ACC112 (cell line): ENCODE measurements at regions not wholly inside any gene's neighbourhood (a gene's known extent, or its start where the extent isn't known, plus 50 kb on each side); places are given as distances from the start of the nearest gene placed in this dataset.
"Not testable (repeated sequence)": the region's sequence is repeated elsewhere in the genome, so short reads cannot be mapped to it uniquely, and the experiment has no call there.

Experiments used
- H2AFZ ChIP-seq: fragments of 200-600 bp; sonication (generic); one replicate; pipeline ENCODE4 v1.6.0; 2017; ENCODE audit warnings: antibody characterized with exemption, low read length; ENCODE audit not compliant: unreplicated experiment
- H3K27ac ChIP-seq: fragments of 200-600 bp; sonication (generic); 2 replicates; pipeline ENCODE4 v1.5.1; 2014; ENCODE audit warnings: low read depth, mild to moderate bottlenecking, antibody characterized with exemption, low read length, moderate library complexity
- H3K27me3 ChIP-seq: fragments of 200-600 bp; sonication (generic); 2 replicates; pipeline ENCODE4 v1.6.1; 2014; ENCODE audit warnings: mild to moderate bottlenecking, antibody characterized with exemption, low read length, moderate library complexity, mixed read lengths; ENCODE audit not compliant: insufficient read depth
- H3K36me3 ChIP-seq: fragments of 200-600 bp; sonication (generic); 2 replicates; pipeline ENCODE4 v1.6.1; 2016; ENCODE audit warnings: mild to moderate bottlenecking, antibody characterized with exemption, low read length, moderate library complexity, mixed read lengths; ENCODE audit not compliant: insufficient read depth
- H3K4me1 ChIP-seq: fragments of 200-600 bp; sonication (generic); one replicate; pipeline ENCODE4 v1.6.1; 2016; ENCODE audit warnings: low read length, mixed read lengths; ENCODE audit not compliant: insufficient read depth, unreplicated experiment, control insufficient read depth
- H3K4me3 ChIP-seq: fragments of 200-600 bp; sonication (generic); 2 replicates; pipeline ENCODE4 v1.5.1; 2014; ENCODE audit warnings: mild to moderate bottlenecking, low read depth, low read length
- H3K79me2 ChIP-seq: fragments of 200-600 bp; sonication (generic); one replicate; pipeline ENCODE4 v1.6.0; 2016; ENCODE audit warnings: low read length; ENCODE audit not compliant: control insufficient read depth, unreplicated experiment, insufficient read depth

DNA sequence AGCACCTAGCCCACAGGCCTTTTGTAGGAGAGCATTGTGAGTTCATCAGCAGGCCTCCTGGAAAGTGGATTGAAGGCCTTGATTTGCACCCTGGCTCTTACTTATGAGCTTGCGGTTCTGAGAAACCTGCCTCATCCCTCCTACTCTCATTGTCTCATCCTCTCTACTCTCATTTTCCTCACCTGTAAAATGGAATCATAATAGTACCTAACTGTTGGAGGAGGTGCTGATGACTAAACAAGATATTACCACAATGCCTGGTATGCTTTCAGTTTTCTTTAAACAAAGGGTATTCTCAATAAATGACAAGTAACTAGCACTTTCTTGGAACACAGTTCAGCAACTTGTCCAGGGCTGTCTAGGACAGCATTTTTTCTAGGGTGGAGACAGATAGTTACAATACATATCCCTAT is 243.1 kb upstream of the MAF start:
- no peaks in the 10 kb centered on the region for H3K36me3 ChIP-seq
- H2AFZ ChIP-seq: no peak overlapping the region
- H3K27me3 ChIP-seq: no peaks in the 10 kb centered on the region
- no peak overlapping the region for H3K27ac ChIP-seq
- no peaks in the 10 kb centered on the region for H3K4me1 ChIP-seq
- no peak overlapping the region for H3K4me3 ChIP-seq
- H3K79me2 ChIP-seq: no peaks in the 10 kb centered on the region

GRCh38 chr16:79843145-79843544 is 242.6 kb upstream of the MAF start:
- H3K4me1 ChIP-seq: no peaks in the 10 kb centered on the region
- H3K27ac ChIP-seq: no peak overlapping the region
- H3K27me3 ChIP-seq: no peaks in the 10 kb centered on the region

DNA sequence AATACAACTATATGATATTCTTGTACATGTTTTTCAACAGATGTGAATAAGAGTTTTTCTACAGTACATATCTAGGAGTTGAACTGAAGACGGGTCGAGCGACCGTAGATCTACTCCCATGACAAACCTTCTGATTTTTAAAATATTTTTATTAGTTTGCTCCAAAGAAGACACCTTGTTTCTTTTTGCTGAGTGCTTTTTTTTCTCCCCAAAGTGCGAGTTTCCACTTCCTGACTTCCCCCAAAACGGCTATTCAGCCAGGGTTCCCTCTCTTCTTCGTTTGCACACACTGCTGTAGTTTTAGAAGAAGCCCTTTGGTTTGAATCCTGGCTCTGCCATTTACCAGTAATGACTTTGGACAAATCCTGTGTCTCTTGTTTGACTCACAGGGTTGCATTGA is 241.7 kb upstream of the MAF start:
- H3K79me2 ChIP-seq: no peaks in the 10 kb centered on the region
- H3K4me1 ChIP-seq: no peaks in the 10 kb centered on the region
- H3K27ac ChIP-seq: no peak overlapping the region
- no peak overlapping the region for H3K4me3 ChIP-seq
- no peaks in the 10 kb centered on the region for H3K36me3 ChIP-seq
- H3K27me3 ChIP-seq: no peaks in the 10 kb centered on the region
- H2AFZ ChIP-seq: no peak overlapping the region

More at GRCh38 chr16:79843145-79843544, 242.6 kb upstream of the MAF start:
- H2AFZ ChIP-seq: no peak overlapping the region
- H3K36me3 ChIP-seq: no peaks in the 10 kb centered on the region
- H3K4me3 ChIP-seq: no peak overlapping the region
- H3K79me2 ChIP-seq: no peaks in the 10 kb centered on the region

DNA sequence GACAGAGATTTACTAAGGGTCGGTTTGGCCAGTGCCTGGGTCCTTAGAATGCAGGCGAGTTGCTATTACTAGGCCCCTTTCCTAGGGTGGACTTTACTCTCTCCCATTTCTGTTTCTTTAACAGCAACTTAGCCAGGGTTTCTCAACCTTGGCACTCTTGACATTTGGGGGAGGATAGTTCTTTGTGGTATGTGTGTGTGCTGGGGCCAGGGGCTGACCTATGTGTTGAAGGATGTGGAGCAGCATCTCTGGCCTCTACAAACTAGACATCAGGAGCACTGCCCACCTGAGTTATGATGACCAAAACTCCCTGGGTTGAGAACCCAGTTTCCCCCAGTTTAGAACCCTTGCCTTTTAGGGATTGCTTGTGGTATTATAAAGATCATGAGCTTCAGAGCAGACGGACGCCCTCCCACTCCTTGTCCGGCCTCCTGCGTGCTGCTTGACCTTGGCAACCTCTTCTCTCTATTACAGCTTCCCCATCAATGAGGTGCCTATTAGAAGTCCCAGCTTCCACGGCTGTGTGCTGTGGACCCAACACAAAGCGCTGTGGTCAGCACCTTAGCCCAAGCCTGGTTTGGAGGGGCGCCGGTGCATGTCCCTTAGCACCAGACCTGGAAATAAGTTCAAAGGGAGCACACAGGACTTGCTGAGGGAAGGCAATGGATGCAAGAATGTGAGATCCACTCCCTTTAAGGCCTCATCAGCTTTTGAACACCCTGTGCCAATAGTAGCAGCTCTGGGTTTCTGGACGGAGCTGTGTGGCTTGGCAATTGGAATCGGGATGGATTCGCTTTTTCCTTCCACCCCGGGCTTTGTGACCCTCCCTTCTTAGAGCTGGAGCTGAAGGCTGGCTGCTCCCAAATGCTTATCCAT is 239.2 kb upstream of the MAF start:
- no peak overlapping the region for H3K4me3 ChIP-seq
- H3K27ac ChIP-seq: no peak overlapping the region
- H3K79me2 ChIP-seq: no peaks in the 10 kb centered on the region
- H2AFZ ChIP-seq: no peak overlapping the region
- no peaks in the 10 kb centered on the region for H3K4me1 ChIP-seq
- H3K36me3 ChIP-seq: no peaks in the 10 kb centered on the region
- H3K27me3 ChIP-seq: no peaks in the 10 kb centered on the region

- Histone ChIP-seq H3K27ac (no peak overlapping the region), H3K4me1 (no peaks in the 10 kb centered on the region), H2AFZ (no peak overlapping the region), H3K27me3 (no peaks in the 10 kb centered on the region), H3K36me3 (no peaks in the 10 kb centered on the region), H3K79me2 (no peaks in the 10 kb centered on the region), H3K4me3 (no peak overlapping the region)
Observed at GRCh38 chr16:79838496-79839259, 238.1 kb upstream of the MAF start.

- Histone ChIP-seq H3K4me1 (no peaks in the 10 kb centered on the region), H2AFZ (no peak overlapping the region), H3K4me3 (no peak overlapping the region), H3K36me3 (no peaks in the 10 kb centered on the region), H3K79me2 (no peaks in the 10 kb centered on the region), H3K27ac (no peak overlapping the region), H3K27me3 (no peaks in the 10 kb centered on the region)
Observed at GRCh38 chr16:79836144-79836543, 235.6 kb upstream of the MAF start.

- Histone ChIP-seq H3K27ac (no peak overlapping the region), H2AFZ (no peak overlapping the region), H3K27me3 (no peaks in the 10 kb centered on the region), H3K4me1 (no peaks in the 10 kb centered on the region), H3K36me3 (no peaks in the 10 kb centered on the region), H3K4me3 (no peak overlapping the region), H3K79me2 (no peaks in the 10 kb centered on the region)
Observed at GRCh38 chr16:79835194-79835593, 234.7 kb upstream of the MAF start.

- Histone ChIP-seq H3K36me3 (no peaks in the 10 kb centered on the region), H3K27ac (no peak overlapping the region), H3K79me2 (no peaks in the 10 kb centered on the region), H3K27me3 (no peaks in the 10 kb centered on the region), H2AFZ (no peak overlapping the region), H3K4me1 (no peaks in the 10 kb centered on the region), H3K4me3 (no peak overlapping the region)
Observed at GRCh38 chr16:79834720-79835119, 234.2 kb upstream of the MAF start.

DNA sequence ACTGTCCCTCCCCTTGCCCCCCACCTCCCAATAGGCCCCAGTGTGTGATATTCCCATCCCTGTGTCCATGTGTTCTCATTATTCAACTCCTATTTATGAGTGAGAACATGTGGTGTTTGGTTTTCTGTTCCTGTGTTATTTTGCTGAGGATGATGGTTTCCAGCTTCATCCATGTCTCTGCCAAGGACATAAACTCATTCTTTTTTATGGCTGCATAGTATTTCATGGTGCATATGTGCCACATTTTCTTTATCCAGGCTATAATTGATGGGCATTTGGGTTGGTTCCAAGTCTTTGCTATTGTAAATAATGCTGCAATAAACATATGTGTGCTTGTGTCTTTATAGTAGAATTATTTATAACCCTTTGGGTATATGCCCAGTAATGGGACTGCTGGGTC is 233.5 kb upstream of the MAF start:
- not testable (repeated sequence) for H3K27ac ChIP-seq, H3K27me3 ChIP-seq, H3K79me2 ChIP-seq, H3K4me1 ChIP-seq, H2AFZ ChIP-seq, H3K4me3 ChIP-seq, H3K36me3 ChIP-seq

GRCh38 chr16:79833559-79833958 is 233.0 kb upstream of the MAF start:
- Histone ChIP-seq H2AFZ (no peak overlapping the region), H3K27me3 (no peaks in the 10 kb centered on the region), H3K4me1 (no peaks in the 10 kb centered on the region), H3K4me3 (no peak overlapping the region), H3K27ac (no peak overlapping the region), H3K79me2 (no peaks in the 10 kb centered on the region), H3K36me3 (no peaks in the 10 kb centered on the region)
